ENCODE measurements at regions not wholly inside any gene's neighbourhood (a gene's known extent, or its start where the extent isn't known, plus 50 kb on each side); places are given as distances from the start of the nearest gene placed in this dataset.

GRCh38 chr1:80282536-80282935, 1276.0 kb upstream of the ADGRL4 start:
- TF ChIP-seq, protein P1, sequence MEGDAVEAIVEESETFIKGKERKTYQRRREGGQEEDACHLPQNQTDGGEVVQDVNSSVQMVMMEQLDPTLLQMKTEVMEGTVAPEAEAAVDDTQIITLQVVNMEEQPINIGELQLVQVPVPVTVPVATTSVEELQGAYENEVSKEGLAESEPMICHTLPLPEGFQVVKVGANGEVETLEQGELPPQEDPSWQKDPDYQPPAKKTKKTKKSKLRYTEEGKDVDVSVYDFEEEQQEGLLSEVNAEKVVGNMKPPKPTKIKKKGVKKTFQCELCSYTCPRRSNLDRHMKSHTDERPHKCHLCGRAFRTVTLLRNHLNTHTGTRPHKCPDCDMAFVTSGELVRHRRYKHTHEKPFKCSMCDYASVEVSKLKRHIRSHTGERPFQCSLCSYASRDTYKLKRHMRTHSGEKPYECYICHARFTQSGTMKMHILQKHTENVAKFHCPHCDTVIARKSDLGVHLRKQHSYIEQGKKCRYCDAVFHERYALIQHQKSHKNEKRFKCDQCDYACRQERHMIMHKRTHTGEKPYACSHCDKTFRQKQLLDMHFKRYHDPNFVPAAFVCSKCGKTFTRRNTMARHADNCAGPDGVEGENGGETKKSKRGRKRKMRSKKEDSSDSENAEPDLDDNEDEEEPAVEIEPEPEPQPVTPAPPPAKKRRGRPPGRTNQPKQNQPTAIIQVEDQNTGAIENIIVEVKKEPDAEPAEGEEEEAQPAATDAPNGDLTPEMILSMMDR (IDR thresholded peaks at IDR 0.05; ENCODE audit: insufficient read depth, low read length): no peak
- TF ChIP-seq POLR2AphosphoS5 (IDR thresholded peaks at IDR 0.05; ENCODE audit: low read depth): no peak
- no peak for TF ChIP-seq GABPA (IDR thresholded peaks at IDR 0.05; ENCODE audit: low read depth)
- TF ChIP-seq, protein P2, sequence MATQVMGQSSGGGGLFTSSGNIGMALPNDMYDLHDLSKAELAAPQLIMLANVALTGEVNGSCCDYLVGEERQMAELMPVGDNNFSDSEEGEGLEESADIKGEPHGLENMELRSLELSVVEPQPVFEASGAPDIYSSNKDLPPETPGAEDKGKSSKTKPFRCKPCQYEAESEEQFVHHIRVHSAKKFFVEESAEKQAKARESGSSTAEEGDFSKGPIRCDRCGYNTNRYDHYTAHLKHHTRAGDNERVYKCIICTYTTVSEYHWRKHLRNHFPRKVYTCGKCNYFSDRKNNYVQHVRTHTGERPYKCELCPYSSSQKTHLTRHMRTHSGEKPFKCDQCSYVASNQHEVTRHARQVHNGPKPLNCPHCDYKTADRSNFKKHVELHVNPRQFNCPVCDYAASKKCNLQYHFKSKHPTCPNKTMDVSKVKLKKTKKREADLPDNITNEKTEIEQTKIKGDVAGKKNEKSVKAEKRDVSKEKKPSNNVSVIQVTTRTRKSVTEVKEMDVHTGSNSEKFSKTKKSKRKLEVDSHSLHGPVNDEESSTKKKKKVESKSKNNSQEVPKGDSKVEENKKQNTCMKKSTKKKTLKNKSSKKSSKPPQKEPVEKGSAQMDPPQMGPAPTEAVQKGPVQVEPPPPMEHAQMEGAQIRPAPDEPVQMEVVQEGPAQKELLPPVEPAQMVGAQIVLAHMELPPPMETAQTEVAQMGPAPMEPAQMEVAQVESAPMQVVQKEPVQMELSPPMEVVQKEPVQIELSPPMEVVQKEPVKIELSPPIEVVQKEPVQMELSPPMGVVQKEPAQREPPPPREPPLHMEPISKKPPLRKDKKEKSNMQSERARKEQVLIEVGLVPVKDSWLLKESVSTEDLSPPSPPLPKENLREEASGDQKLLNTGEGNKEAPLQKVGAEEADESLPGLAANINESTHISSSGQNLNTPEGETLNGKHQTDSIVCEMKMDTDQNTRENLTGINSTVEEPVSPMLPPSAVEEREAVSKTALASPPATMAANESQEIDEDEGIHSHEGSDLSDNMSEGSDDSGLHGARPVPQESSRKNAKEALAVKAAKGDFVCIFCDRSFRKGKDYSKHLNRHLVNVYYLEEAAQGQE (IDR thresholded peaks at IDR 0.05; ENCODE audit: insufficient replicate concordance, low read depth): no peak
